GM13977 (cell line): ENCODE measurements at regions not wholly inside any gene's neighbourhood (a gene's known extent, or its start where the extent isn't known, plus 50 kb on each side); places are given as distances from the start of the nearest gene placed in this dataset.

Experiments used
- DNase-seq: peaks from one replicate; pipeline ENCODE4 v3.0.0; 2012; ENCODE audit warnings: low spot score
- CTCF ChIP-seq: IDR thresholded peaks from 2 replicates; pipeline ENCODE4 v1.5.1; 2012; ENCODE audit warnings: mild to moderate bottlenecking, control low read depth; ENCODE audit not compliant: insufficient read depth; ENCODE audit errors: extremely low read depth, missing control alignments
- in situ Hi-C: fragments of 300-500 bp; cut with MboI; formaldehyde crosslinking; loops from one replicate; pipeline ENCODE4 v1.12.0; 2022; ENCODE audit warnings: low sequenced_read_pairs, low pct_unique_long_range_greater_than_20kb, mixed read lengths, inconsistent platforms; ENCODE audit not compliant: unreplicated experiment

GRCh38 chr12:116687888-116688287 is 50.0 kb downstream of the SPRING1 start:
- peak; percentile 48 for TF ChIP-seq CTCF

GRCh38 chr12:116684891-116685290 is 53.0 kb downstream of the SPRING1 start:
- TF ChIP-seq CTCF, result no peak

More at GRCh38 chr12:116687888-116688287, 50.0 kb downstream of the SPRING1 start:
- DNase-seq, result no peak
- in situ Hi-C loops, result no loop called here

GRCh38 chr12:116677202-116677661 is 60.6 kb downstream of the SPRING1 start:
- TF ChIP-seq CTCF, result no peak
- in situ Hi-C loops, result no loop called here
- DNase-seq, result peak; percentile 60

More at GRCh38 chr12:116684891-116685290, 53.0 kb downstream of the SPRING1 start:
- in situ Hi-C loops, result no loop called here
- DNase-seq, result no peak

- TF ChIP-seq CTCF, result no peak
- no peak for DNase-seq
- in situ Hi-C loops, result no loop called here
These were observed 62.3 kb downstream of the SPRING1 start for GRCh38 chr12:116675339-116676107.

- DNase-seq, result no peak
- in situ Hi-C loops, result no loop called here
These were observed 63.2 kb downstream of the SPRING1 start for GRCh38 chr12:116674643-116675183.

GRCh38 chr12:116673681-116674111 is 64.2 kb downstream of the SPRING1 start:
- in situ Hi-C loops, result no loop called here
- TF ChIP-seq CTCF, result peak; percentile 34
- DNase-seq, result no peak

More at GRCh38 chr12:116674643-116675183, 63.2 kb downstream of the SPRING1 start:
- no peak for TF ChIP-seq CTCF
